Large intestine (tissue), 3 donors: ENCODE measurements at regions not wholly inside any gene's neighbourhood (a gene's known extent, or its start where the extent isn't known, plus 50 kb on each side); places are given as distances from the start of the nearest gene placed in this dataset.

Experiments
- DNase-seq, 2 donors: peaks; one replicate each; pipeline versions ENCODE4 v3.0.0 to v3.0.0-alpha.2; 2013
- H3K27ac ChIP-seq: one replicate; pipeline ENCODE4 v1.5.1; 2013; ENCODE audit warnings: low read length
- H3K27me3 ChIP-seq: 2 replicates; pipeline ENCODE4 v1.6.1; 2013; ENCODE audit warnings: low read length; ENCODE audit not compliant: control insufficient read depth, insufficient read depth
- H3K36me3 ChIP-seq: 2 replicates; pipeline ENCODE4 v1.6.1; 2013; ENCODE audit warnings: low read length; ENCODE audit not compliant: control insufficient read depth, insufficient read depth
- H3K4me1 ChIP-seq: one replicate; pipeline ENCODE4 v1.6.1; 2013; ENCODE audit warnings: low read length; ENCODE audit not compliant: control insufficient read depth, insufficient read depth
- H3K4me3 ChIP-seq: one replicate; pipeline ENCODE4 v1.5.1; 2013; ENCODE audit warnings: low read length
- H3K9me3 ChIP-seq: one replicate; pipeline ENCODE4 v1.6.1; 2013; ENCODE audit warnings: mild to moderate bottlenecking, low read depth, low read length, moderate library complexity; ENCODE audit not compliant: control insufficient read depth
- WGBS: methylation state at CpG from one replicate; pipeline ENCODE4 v1.1.5; 2013; ENCODE audit warnings: low lambda C conversion rate; ENCODE audit not compliant: insufficient coverage; 5-methylcytosine and 5-hydroxymethylcytosine counted together

- H3K27ac ChIP-seq = no peak overlapping the region
- H3K4me1 ChIP-seq = no peaks in the 10 kb centered on the region
- H3K27me3 ChIP-seq = peaks cover 2% of the 10 kb centered on the region
- H3K36me3 ChIP-seq = no peaks in the 10 kb centered on the region
- no CpG with 5 or more reads among the region's 4 CpGs for WGBS
- no peak for DNase-seq
- no peaks in the 10 kb centered on the region for H3K9me3 ChIP-seq
- no peak overlapping the region for H3K4me3 ChIP-seq
Measured at GRCh38 chr1:5492846-5493245, 499.4 kb downstream of the NPHP4 start.

- H3K4me3 ChIP-seq = no peak overlapping the region
- no peaks in the 10 kb centered on the region for H3K36me3 ChIP-seq
- no peak for DNase-seq
- no peaks in the 10 kb centered on the region for H3K4me1 ChIP-seq
- no peaks in the 10 kb centered on the region for H3K9me3 ChIP-seq
- no CpG with 5 or more reads among the region's 9 CpGs for WGBS
- no peaks in the 10 kb centered on the region for H3K27me3 ChIP-seq
- H3K27ac ChIP-seq = no peak overlapping the region
Measured at GRCh38 chr1:5491207-5491904, 500.9 kb downstream of the NPHP4 start.

- no peak for DNase-seq
- Histone ChIP-seq H3K4me3 (no peak overlapping the region), H3K27me3 (no peaks in the 10 kb centered on the region), H3K9me3 (no peaks in the 10 kb centered on the region), H3K27ac (no peak overlapping the region), H3K4me1 (no peaks in the 10 kb centered on the region), H3K36me3 (no peaks in the 10 kb centered on the region)
- WGBS = no CpG with 5 or more reads among the region's 12 CpGs
Measured at GRCh38 chr1:5490635-5491034, 501.6 kb downstream of the NPHP4 start.

- no CpG with 5 or more reads among the region's 1 CpG for WGBS
Measured at GRCh38 chr1:5488448-5488847, 503.8 kb downstream of the NPHP4 start.

GRCh38 chr1:5485968-5486696, 506.1 kb downstream of the NPHP4 start:
- DNase-seq = no peak
- Histone ChIP-seq H3K4me3 (no peak overlapping the region), H3K36me3 (no peaks in the 10 kb centered on the region), H3K27ac (no peak overlapping the region), H3K27me3 (no peaks in the 10 kb centered on the region), H3K9me3 (no peaks in the 10 kb centered on the region), H3K4me1 (no peaks in the 10 kb centered on the region)
- WGBS = no CpG with 5 or more reads among the region's 7 CpGs

More at GRCh38 chr1:5488448-5488847, 503.8 kb downstream of the NPHP4 start:
- H3K4me1 ChIP-seq = no peaks in the 10 kb centered on the region
- no peaks in the 10 kb centered on the region for H3K9me3 ChIP-seq
- H3K27ac ChIP-seq = no peak overlapping the region
- H3K36me3 ChIP-seq = no peaks in the 10 kb centered on the region
- DNase-seq = no peak
- no peaks in the 10 kb centered on the region for H3K27me3 ChIP-seq
- no peak overlapping the region for H3K4me3 ChIP-seq

- H3K27me3 ChIP-seq = no peaks in the 10 kb centered on the region
Measured at GRCh38 chr1:5485436-5485835, 506.8 kb downstream of the NPHP4 start.

GRCh38 chr1:5484451-5485165, 507.6 kb downstream of the NPHP4 start:
- no peak for DNase-seq
- H3K36me3 ChIP-seq = no peaks in the 10 kb centered on the region
- no CpG with 5 or more reads among the region's 15 CpGs for WGBS
- no peaks in the 10 kb centered on the region for H3K27me3 ChIP-seq
- no peaks in the 10 kb centered on the region for H3K9me3 ChIP-seq
- no peaks in the 10 kb centered on the region for H3K4me1 ChIP-seq
- no peak overlapping the region for H3K4me3 ChIP-seq
- no peak overlapping the region for H3K27ac ChIP-seq

More at GRCh38 chr1:5485436-5485835, 506.8 kb downstream of the NPHP4 start:
- Histone ChIP-seq H3K27ac (no peak overlapping the region), H3K36me3 (no peaks in the 10 kb centered on the region), H3K4me1 (no peaks in the 10 kb centered on the region), H3K9me3 (no peaks in the 10 kb centered on the region), H3K4me3 (no peak overlapping the region)
- no CpG with 5 or more reads among the region's 2 CpGs for WGBS
- no peak for DNase-seq

- Histone ChIP-seq H3K4me1 (no peaks in the 10 kb centered on the region), H3K36me3 (no peaks in the 10 kb centered on the region), H3K9me3 (no peaks in the 10 kb centered on the region), H3K27ac (no peak overlapping the region), H3K4me3 (no peak overlapping the region), H3K27me3 (no peaks in the 10 kb centered on the region)
- WGBS = no CpG with 5 or more reads among the region's 10 CpGs
- peak in 1 of 2 donors; percentile 11 for DNase-seq
Measured at GRCh38 chr1:5481889-5482288, 510.3 kb downstream of the NPHP4 start.

- no peaks in the 10 kb centered on the region for H3K36me3 ChIP-seq
- H3K27me3 ChIP-seq = no peaks in the 10 kb centered on the region
- no CpG with 5 or more reads among the region's 10 CpGs for WGBS
Measured at GRCh38 chr1:5480906-5481305, 511.3 kb downstream of the NPHP4 start.

GRCh38 chr1:5479876-5480646, 512.2 kb downstream of the NPHP4 start:
- no peak for DNase-seq
- WGBS = 94% methylated on average over 3 of the region's 28 CpGs
- H3K27ac ChIP-seq = no peak overlapping the region
- H3K4me3 ChIP-seq = no peak overlapping the region
- H3K4me1 ChIP-seq = no peaks in the 10 kb centered on the region
- H3K9me3 ChIP-seq = no peaks in the 10 kb centered on the region
- H3K27me3 ChIP-seq = no peaks in the 10 kb centered on the region
- H3K36me3 ChIP-seq = no peaks in the 10 kb centered on the region

More at GRCh38 chr1:5480906-5481305, 511.3 kb downstream of the NPHP4 start:
- no peak overlapping the region for H3K27ac ChIP-seq
- H3K9me3 ChIP-seq = no peaks in the 10 kb centered on the region
- no peaks in the 10 kb centered on the region for H3K4me1 ChIP-seq
- DNase-seq = no peak
- no peak overlapping the region for H3K4me3 ChIP-seq
